H1 (cell line): ENCODE measurements at regions not wholly inside any gene's neighbourhood (a gene's known extent, or its start where the extent isn't known, plus 50 kb on each side); places are given as distances from the start of the nearest gene placed in this dataset.

Experiments
- SIN3A ChIP-seq, 2 experiments: IDR thresholded peaks in 1 of 2; conservative IDR thresholded peaks in 1 of 2; 2 replicates each; pipeline ENCODE4 v1.6.1; 2011 to 2012; ENCODE audit warnings: low read length in 2 of 2, improper control_type of control experiment in 1 of 2, low read depth in 1 of 2, mild to moderate bottlenecking in 1 of 2
- SIRT6 ChIP-seq: IDR thresholded peaks from one replicate; pipeline ENCODE4 v1.7.1; 2012; ENCODE audit warnings: low read length, inconsistent platforms

- TF ChIP-seq SIN3A (conservative IDR thresholded peaks at IDR 0.05 in 1 of 2, IDR thresholded peaks at IDR 0.05 in 1 of 2; ENCODE audit: low read depth in 1 of 2, low read length in 2 of 2): no peak
- TF ChIP-seq SIRT6: no peak
These were observed 142.9 kb downstream of the OLFM1 start (continued) for GRCh38 chr9:135230386-135230765.
